Upper lobe of right lung (tissue), 1 donor: ENCODE measurements at regions not wholly inside any gene's neighbourhood (a gene's known extent, or its start where the extent isn't known, plus 50 kb on each side); places are given as distances from the start of the nearest gene placed in this dataset.
"Not testable (repeated sequence)": the region's sequence is repeated elsewhere in the genome, so short reads cannot be mapped to it uniquely, and the experiment has no call there.

Experiments used
- ATAC-seq: fragments of 200-7000 bp; cut with Tn5 transposase; one replicate; pipeline ENCODE4 v1.9.1; 2020; ENCODE audit warnings: mild to moderate bottlenecking, moderate library complexity
- DNase-seq: peaks from one replicate; pipeline ENCODE4 v3.0.0-alpha.2; 2020
- H3K27ac ChIP-seq: fragments of 200-600 bp; one replicate; pipeline ENCODE4 v1.8.0; 2022
- H3K27me3 ChIP-seq: fragments of 200-600 bp; one replicate; pipeline ENCODE4 v1.8.0; 2022; ENCODE audit warnings: mild to moderate bottlenecking
- H3K36me3 ChIP-seq: fragments of 200-600 bp; one replicate; pipeline ENCODE4 v1.8.0; 2022
- H3K4me1 ChIP-seq: fragments of 200-600 bp; one replicate; pipeline ENCODE4 v1.8.0; 2022
- H3K4me3 ChIP-seq: fragments of 200-600 bp; one replicate; pipeline ENCODE4 v1.8.0; 2022; ENCODE audit warnings: mild to moderate bottlenecking
- H3K9me3 ChIP-seq: fragments of 200-600 bp; one replicate; pipeline ENCODE4 v1.8.0; 2022
- CTCF ChIP-seq: fragments of 200-600 bp; IDR thresholded peaks from one replicate; pipeline ENCODE4 v1.8.0; 2022; ENCODE audit warnings: antibody characterized with exemption
- intact Hi-C: fragments of 100-400 bp; cut with DNase I; formaldehyde crosslinking; loops from one replicate; pipeline ENCODE4 v1.11.0; 2022
- donor health status: DM: no; HTN: yes; CAD: no; lungs with severe emphysema.

GRCh38 chr6:140660295-140660694 lies 1285.8 kb upstream of the CITED2 start:
- H3K36me3 ChIP-seq, result no peaks in the 10 kb centered on the region
- H3K4me1 ChIP-seq, result no peaks in the 10 kb centered on the region
- DNase-seq (no peak), ATAC-seq (no peak)
- no peak overlapping the region for H3K4me3 ChIP-seq
- intact Hi-C loops, result no loop called here
- no peak for TF ChIP-seq CTCF
- no peaks in the 10 kb centered on the region for H3K27me3 ChIP-seq
- no peak overlapping the region for H3K27ac ChIP-seq
- no peaks in the 10 kb centered on the region for H3K9me3 ChIP-seq

- Histone ChIP-seq H3K4me1 (no peaks in the 10 kb centered on the region), H3K9me3 (no peaks in the 10 kb centered on the region), H3K4me3 (no peak overlapping the region), H3K27me3 (no peaks in the 10 kb centered on the region), H3K27ac (no peak overlapping the region), H3K36me3 (no peaks in the 10 kb centered on the region)
- no peak for TF ChIP-seq CTCF
- intact Hi-C loops, result no loop called here
- DNase-seq, result no peak
- no peak for ATAC-seq
Measured at GRCh38 chr6:140653972-140654371, 1279.5 kb upstream of the CITED2 start.

GRCh38 chr6:140653506-140653905 lies 1279.1 kb upstream of the CITED2 start:
- TF ChIP-seq CTCF, result no peak
- Histone ChIP-seq H3K27me3 (no peaks in the 10 kb centered on the region), H3K4me1 (no peaks in the 10 kb centered on the region), H3K4me3 (no peak overlapping the region), H3K36me3 (no peaks in the 10 kb centered on the region), H3K27ac (no peak overlapping the region), H3K9me3 (no peaks in the 10 kb centered on the region)
- ATAC-seq, result no peak
- no peak for DNase-seq
- intact Hi-C loops, result no loop called here

- intact Hi-C loops, H3K4me3 ChIP-seq, H3K27ac ChIP-seq, DNase-seq, ATAC-seq, H3K4me1 ChIP-seq, H3K36me3 ChIP-seq, H3K27me3 ChIP-seq: not testable (repeated sequence)
- H3K9me3 ChIP-seq, result peaks cover 16% of the 10 kb centered on the region
Measured at GRCh38 chr6:140649502-140649901, 1275.1 kb upstream of the CITED2 start.

GRCh38 chr6:140647322-140647721 lies 1272.9 kb upstream of the CITED2 start:
- intact Hi-C loops, H3K27me3 ChIP-seq, ATAC-seq, DNase-seq, H3K36me3 ChIP-seq, H3K4me1 ChIP-seq, H3K4me3 ChIP-seq, H3K27ac ChIP-seq: not testable (repeated sequence)
- H3K9me3 ChIP-seq, result peaks cover 16% of the 10 kb centered on the region

- H3K27me3 ChIP-seq, result no peaks in the 10 kb centered on the region
- no peak for TF ChIP-seq CTCF
- intact Hi-C loops, result no loop called here
- H3K27ac ChIP-seq, result no peak overlapping the region
- ATAC-seq, result no peak
- H3K4me1 ChIP-seq, result no peaks in the 10 kb centered on the region
- no peak for DNase-seq
- H3K9me3 ChIP-seq, result peaks cover 16% of the 10 kb centered on the region
- no peaks in the 10 kb centered on the region for H3K36me3 ChIP-seq
- no peak overlapping the region for H3K4me3 ChIP-seq
Measured at GRCh38 chr6:140644017-140644416, 1269.6 kb upstream of the CITED2 start.

- TF ChIP-seq CTCF, result no peak
- no peak for ATAC-seq
- no peak for DNase-seq
Measured at GRCh38 chr6:140641412-140641811, 1267.0 kb upstream of the CITED2 start.

More at GRCh38 chr6:140641412-140641811, 1267.0 kb upstream of the CITED2 start:
- Histone ChIP-seq H3K27me3 (no peaks in the 10 kb centered on the region), H3K4me3 (no peak overlapping the region), H3K36me3 (no peaks in the 10 kb centered on the region), H3K4me1 (no peaks in the 10 kb centered on the region), H3K27ac (no peak overlapping the region), H3K9me3 (no peaks in the 10 kb centered on the region)
- intact Hi-C loops, result no loop called here
